Upper lobe of right lung (tissue), 1 donor: ENCODE measurements at regions not wholly inside any gene's neighbourhood (a gene's known extent, or its start where the extent isn't known, plus 50 kb on each side); places are given as distances from the start of the nearest gene placed in this dataset.

ENCODE experiments used
- ATAC-seq: fragments of 200-7000 bp; cut with Tn5 transposase; one replicate; pipeline ENCODE4 v1.9.1; 2020; ENCODE audit warnings: mild to moderate bottlenecking, moderate library complexity
- DNase-seq: peaks from one replicate; pipeline ENCODE4 v3.0.0-alpha.2; 2020
- H3K27ac ChIP-seq: fragments of 200-600 bp; one replicate; pipeline ENCODE4 v1.8.0; 2022
- H3K27me3 ChIP-seq: fragments of 200-600 bp; one replicate; pipeline ENCODE4 v1.8.0; 2022; ENCODE audit warnings: mild to moderate bottlenecking
- H3K36me3 ChIP-seq: fragments of 200-600 bp; one replicate; pipeline ENCODE4 v1.8.0; 2022
- H3K4me1 ChIP-seq: fragments of 200-600 bp; one replicate; pipeline ENCODE4 v1.8.0; 2022
- H3K4me3 ChIP-seq: fragments of 200-600 bp; one replicate; pipeline ENCODE4 v1.8.0; 2022; ENCODE audit warnings: mild to moderate bottlenecking
- H3K9me3 ChIP-seq: fragments of 200-600 bp; one replicate; pipeline ENCODE4 v1.8.0; 2022
- intact Hi-C: fragments of 100-400 bp; cut with DNase I; formaldehyde crosslinking; loops from one replicate; pipeline ENCODE4 v1.11.0; 2022
- TF ChIP-seq, protein P1 (sequence below): fragments of 200-600 bp; IDR thresholded peaks from one replicate; pipeline ENCODE4 v1.8.0; 2022; ENCODE audit warnings: antibody characterized with exemption
- donor health status: DM: no; HTN: yes; CAD: no; lungs with severe emphysema.

DNA sequence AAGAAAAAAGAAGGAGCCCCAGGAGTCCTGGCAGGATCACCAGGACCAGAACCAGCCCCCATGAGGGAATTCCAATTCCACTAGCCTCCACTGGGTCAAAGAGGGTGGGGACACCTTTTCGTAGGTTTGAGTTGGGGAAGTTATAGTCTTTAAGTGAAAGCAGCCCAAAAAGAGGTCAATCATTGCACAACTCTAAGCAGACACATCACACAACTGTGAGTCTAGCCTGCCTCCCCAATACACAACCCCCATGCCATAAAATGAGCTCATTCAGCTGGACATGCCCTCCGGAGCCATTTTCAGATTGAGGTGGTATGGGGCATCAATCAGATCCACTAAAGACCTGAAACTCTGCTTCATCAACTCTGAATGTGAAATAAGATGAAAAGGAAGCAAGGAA lies 179.9 kb downstream of the NPHP4 start:
- Histone ChIP-seq H3K36me3 (no peaks in the 10 kb centered on the region), H3K4me1 (no peaks in the 10 kb centered on the region), H3K27ac (no peak overlapping the region), H3K4me3 (no peak overlapping the region), H3K27me3 (peaks cover 16% of the 10 kb centered on the region), H3K9me3 (no peaks in the 10 kb centered on the region)
- TF ChIP-seq, protein P1, sequence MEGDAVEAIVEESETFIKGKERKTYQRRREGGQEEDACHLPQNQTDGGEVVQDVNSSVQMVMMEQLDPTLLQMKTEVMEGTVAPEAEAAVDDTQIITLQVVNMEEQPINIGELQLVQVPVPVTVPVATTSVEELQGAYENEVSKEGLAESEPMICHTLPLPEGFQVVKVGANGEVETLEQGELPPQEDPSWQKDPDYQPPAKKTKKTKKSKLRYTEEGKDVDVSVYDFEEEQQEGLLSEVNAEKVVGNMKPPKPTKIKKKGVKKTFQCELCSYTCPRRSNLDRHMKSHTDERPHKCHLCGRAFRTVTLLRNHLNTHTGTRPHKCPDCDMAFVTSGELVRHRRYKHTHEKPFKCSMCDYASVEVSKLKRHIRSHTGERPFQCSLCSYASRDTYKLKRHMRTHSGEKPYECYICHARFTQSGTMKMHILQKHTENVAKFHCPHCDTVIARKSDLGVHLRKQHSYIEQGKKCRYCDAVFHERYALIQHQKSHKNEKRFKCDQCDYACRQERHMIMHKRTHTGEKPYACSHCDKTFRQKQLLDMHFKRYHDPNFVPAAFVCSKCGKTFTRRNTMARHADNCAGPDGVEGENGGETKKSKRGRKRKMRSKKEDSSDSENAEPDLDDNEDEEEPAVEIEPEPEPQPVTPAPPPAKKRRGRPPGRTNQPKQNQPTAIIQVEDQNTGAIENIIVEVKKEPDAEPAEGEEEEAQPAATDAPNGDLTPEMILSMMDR, result no peak
- intact Hi-C loops, result no loop called here
- DNase-seq, result no peak
- no peak for ATAC-seq

DNA sequence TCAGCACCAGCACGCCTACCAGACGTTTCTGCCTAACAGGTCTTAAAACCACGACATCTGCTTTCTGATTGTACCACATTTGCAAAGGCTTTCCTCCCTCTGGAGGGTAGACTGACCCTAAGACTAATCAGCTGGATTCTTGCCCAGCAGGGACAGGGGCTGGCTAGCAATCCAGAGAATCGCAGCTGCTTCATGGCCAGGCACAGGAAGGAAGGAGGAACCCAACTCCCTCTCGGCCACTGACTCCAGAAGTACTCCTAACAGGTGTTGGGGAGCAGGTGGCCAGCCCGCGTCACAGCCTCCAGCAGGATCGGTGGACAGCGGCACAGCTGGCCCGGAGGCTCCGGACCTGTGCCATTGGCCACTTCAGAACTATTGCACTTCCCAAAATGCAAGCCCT lies 180.8 kb downstream of the NPHP4 start:
- DNase-seq, result peak; percentile 35

DNA sequence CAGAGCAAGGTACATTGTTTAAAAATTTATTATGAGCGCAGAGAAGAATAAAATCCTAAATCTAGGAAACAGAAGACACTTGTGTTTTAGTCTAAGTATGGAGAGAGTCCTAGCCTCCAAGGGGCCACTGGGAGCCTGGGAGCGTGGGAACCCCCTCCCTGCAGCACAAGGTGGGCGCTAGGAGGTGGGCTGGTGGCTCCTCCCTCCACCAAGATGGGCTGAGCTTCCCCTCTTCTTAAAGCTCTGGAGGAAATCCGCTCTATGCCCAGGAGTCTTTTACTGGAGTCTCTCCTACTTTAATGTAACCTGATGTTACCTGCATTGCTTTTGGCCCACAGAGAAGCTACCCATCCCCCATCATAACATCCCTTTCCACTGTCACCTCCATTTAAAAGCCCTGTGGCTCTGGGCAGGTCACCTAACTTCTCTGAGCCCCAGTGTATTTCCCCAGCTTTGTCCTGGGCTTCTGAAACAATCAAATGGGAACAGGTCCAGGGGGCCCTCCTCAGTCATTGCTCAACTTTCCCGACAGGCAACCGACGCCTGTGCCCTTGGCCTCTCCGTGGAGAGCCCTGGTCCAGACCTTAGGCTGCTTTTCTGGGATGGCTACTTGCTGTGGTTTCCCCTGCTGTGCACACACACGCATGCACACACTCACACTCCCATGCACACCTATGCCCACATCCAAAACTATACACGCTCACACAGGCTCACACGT lies 181.5 kb downstream of the NPHP4 start:
- Histone ChIP-seq H3K4me1 (no peaks in the 10 kb centered on the region), H3K9me3 (no peaks in the 10 kb centered on the region), H3K27me3 (peaks cover 16% of the 10 kb centered on the region), H3K36me3 (no peaks in the 10 kb centered on the region), H3K27ac (no peak overlapping the region), H3K4me3 (no peak overlapping the region)
- peak; percentile 30 for DNase-seq
- TF ChIP-seq, protein P1, result no peak
- ATAC-seq, result no peak
- intact Hi-C loops, result no loop called here

More for the DNA sequence above, 180.8 kb downstream of the NPHP4 start:
- intact Hi-C loops, result no loop called here
- TF ChIP-seq, protein P1, result no peak
- H3K27me3 ChIP-seq, result peaks cover 16% of the 10 kb centered on the region
- H3K9me3 ChIP-seq, result no peaks in the 10 kb centered on the region
- no peaks in the 10 kb centered on the region for H3K36me3 ChIP-seq
- no peak for ATAC-seq
- H3K27ac ChIP-seq, result no peak overlapping the region
- no peaks in the 10 kb centered on the region for H3K4me1 ChIP-seq
- H3K4me3 ChIP-seq, result no peak overlapping the region

DNA sequence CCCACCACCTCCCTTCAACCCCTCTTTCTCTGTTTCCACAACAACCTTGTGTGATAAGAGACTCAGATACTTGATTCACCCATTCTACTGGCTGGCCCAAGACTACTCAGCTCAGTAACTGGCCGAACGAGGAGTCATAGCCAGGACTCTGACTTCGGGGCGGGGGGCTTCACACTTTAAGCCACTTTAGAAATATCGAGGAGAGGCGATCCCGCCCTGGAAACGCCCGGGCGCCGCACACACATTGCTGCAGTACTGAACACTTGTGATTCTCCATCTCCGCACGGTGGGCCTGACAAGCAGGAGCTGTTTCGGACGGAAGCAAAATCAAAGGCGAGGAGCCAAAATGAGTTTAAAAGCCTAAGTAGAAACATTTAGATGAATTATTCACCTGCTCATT lies 182.1 kb downstream of the NPHP4 start:
- DNase-seq (peak; percentile 52), ATAC-seq (no peak)
- Histone ChIP-seq H3K4me1 (no peaks in the 10 kb centered on the region), H3K36me3 (no peaks in the 10 kb centered on the region), H3K4me3 (no peak overlapping the region), H3K27ac (no peak overlapping the region), H3K9me3 (no peaks in the 10 kb centered on the region), H3K27me3 (peaks cover 16% of the 10 kb centered on the region)
- TF ChIP-seq, protein P1, result no peak
- intact Hi-C loops, result no loop called here

DNA sequence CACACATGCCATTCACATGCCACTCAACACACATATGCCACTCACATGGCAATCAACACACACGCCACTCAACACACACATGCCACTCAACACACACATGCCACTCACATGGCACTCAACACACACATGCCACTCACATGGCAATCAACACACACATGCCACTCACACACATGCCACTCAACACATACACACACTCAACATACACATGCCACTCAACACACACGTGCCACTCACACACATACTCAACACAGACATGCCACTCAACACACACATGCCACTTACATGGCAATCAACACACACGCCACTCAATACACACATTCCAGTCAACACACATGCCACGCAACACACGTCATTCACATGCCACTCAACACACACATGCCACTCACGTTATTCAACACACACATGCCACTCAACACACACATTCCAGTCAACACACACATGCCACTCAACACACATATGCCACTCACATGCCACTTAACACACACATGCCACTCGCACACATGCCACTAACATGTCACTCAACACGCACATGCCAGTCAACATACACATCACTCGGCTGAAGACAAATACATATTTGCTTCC lies 182.9 kb downstream of the NPHP4 start:
- no peak for ATAC-seq
- TF ChIP-seq, protein P1, result no peak
- no peaks in the 10 kb centered on the region for H3K4me1 ChIP-seq
- no peak overlapping the region for H3K27ac ChIP-seq
- no peak overlapping the region for H3K4me3 ChIP-seq
- intact Hi-C loops, result no loop called here
- peaks cover 12% of the 10 kb centered on the region for H3K27me3 ChIP-seq
- H3K9me3 ChIP-seq, result no peaks in the 10 kb centered on the region
- H3K36me3 ChIP-seq, result no peaks in the 10 kb centered on the region
- DNase-seq, result peak; percentile 31
